D721Med (cell line): ENCODE measurements at regions not wholly inside any gene's neighbourhood (a gene's known extent, or its start where the extent isn't known, plus 50 kb on each side); places are given as distances from the start of the nearest gene placed in this dataset.
"Not testable (repeated sequence)": the region's sequence is repeated elsewhere in the genome, so short reads cannot be mapped to it uniquely, and the experiment has no call there.

Experiments
- DNase-seq: peaks from one replicate; pipeline ENCODE4 v3.0.0; 2011; ENCODE audit warnings: low spot score; ENCODE audit not compliant: insufficient read length
- FAIRE-seq: peaks from 2 replicates; lab custom pipeline; 2011; peaks lifted over from hg19 to GRCh38; lab: Jason Lieb, UNC
- TF ChIP-seq, protein P1 (sequence below): IDR thresholded peaks from 2 replicates; pipeline ENCODE4 v1.5.1; 2012; ENCODE audit warnings: mild to moderate bottlenecking, control low read depth; ENCODE audit not compliant: insufficient read depth; ENCODE audit errors: missing control alignments

DNA sequence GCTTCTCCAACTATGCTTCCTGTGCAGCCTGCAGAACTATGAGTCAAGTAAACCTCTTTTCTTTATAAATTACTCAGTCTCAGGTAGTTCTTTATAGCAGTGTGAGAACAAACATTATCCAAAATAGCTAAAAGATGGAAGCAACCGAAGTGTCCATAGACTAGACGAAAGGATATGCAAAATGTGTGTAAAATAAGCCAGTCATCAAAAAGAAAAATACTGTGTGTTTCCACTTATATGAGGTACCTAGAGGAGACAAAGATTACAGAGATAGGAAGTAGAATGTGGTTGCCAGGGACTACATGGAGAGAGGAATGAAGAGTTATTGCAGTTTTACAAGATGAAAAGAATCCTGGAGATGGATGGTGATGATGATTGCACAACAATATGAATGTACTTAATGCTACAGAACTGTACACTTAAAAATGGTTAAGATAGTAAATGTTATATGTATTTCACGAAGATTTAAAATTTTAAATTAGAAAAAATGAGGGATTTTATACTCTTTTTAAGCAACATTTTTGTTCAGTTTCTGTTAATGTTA lies 99.3 kb upstream of the FN1 start:
- no peak for FAIRE-seq

DNA sequence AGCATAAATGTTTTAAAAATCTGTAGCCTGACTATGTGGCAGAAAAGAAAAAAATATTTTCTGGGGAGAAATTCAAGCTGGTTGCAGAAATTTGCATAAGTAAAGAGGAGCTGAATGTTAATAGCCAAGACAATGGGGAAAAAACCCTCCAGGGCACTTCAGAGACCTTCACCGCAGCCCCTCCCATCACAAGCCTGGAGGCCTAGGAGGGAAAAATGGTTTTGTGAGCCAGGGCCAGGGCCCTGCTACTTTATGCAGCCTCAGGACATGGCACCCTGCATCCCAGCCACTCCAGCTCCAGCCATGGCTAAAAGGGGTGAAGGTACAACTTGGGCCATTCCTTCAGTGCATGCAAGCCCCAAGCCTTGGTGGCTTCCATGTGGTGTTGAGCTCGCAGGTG lies 97.8 kb upstream of the FN1 start:
- not testable (repeated sequence) for FAIRE-seq

More for the DNA sequence above, 99.3 kb upstream of the FN1 start:
- no peak for DNase-seq
- TF ChIP-seq, protein P1, sequence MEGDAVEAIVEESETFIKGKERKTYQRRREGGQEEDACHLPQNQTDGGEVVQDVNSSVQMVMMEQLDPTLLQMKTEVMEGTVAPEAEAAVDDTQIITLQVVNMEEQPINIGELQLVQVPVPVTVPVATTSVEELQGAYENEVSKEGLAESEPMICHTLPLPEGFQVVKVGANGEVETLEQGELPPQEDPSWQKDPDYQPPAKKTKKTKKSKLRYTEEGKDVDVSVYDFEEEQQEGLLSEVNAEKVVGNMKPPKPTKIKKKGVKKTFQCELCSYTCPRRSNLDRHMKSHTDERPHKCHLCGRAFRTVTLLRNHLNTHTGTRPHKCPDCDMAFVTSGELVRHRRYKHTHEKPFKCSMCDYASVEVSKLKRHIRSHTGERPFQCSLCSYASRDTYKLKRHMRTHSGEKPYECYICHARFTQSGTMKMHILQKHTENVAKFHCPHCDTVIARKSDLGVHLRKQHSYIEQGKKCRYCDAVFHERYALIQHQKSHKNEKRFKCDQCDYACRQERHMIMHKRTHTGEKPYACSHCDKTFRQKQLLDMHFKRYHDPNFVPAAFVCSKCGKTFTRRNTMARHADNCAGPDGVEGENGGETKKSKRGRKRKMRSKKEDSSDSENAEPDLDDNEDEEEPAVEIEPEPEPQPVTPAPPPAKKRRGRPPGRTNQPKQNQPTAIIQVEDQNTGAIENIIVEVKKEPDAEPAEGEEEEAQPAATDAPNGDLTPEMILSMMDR, result no peak

DNA sequence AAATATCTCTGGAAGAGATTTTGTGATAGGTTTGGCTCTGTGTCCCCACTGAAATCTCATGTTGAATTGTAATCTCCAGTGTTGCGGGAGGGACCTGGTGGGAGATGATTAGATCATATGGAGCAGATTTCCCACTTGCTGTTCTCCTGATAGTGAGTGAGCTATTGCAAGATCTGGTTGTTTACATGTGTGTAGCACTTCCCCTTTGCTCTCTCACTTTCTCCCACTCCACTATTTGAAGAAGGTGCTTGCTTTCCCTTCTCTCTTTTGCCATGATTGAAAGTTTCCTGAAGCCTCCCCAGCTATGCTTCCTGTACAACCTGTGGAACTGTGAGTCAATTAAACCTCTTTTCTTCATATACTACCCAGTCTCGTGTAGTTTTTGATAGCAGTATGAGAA lies 97.0 kb upstream of the FN1 start:
- FAIRE-seq (no peak), DNase-seq (no peak)
- TF ChIP-seq, protein P1, result no peak

More for the DNA sequence above, 97.8 kb upstream of the FN1 start:
- DNase-seq, result not testable (repeated sequence)

DNA sequence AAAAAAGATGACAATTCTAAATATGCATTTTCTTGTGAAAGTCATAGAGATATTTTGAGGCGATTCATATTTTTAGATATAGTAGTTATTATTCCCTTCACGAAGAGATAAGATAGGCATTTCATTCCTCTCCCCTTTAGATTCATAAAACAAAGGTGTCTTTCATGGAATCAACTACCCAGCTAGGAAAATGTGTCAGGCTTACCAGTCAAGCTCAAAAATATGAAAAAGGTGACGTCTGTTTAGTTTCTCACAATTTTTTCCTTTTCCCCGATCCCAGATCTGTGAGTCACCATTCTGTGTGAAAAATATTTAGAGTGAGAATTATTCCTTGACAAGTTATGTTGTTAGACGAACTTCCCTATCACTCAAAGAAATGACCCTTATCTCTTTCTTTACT lies 95.4 kb upstream of the FN1 start:
- TF ChIP-seq, protein P1, result no peak
- no peak for FAIRE-seq
- DNase-seq, result no peak

DNA sequence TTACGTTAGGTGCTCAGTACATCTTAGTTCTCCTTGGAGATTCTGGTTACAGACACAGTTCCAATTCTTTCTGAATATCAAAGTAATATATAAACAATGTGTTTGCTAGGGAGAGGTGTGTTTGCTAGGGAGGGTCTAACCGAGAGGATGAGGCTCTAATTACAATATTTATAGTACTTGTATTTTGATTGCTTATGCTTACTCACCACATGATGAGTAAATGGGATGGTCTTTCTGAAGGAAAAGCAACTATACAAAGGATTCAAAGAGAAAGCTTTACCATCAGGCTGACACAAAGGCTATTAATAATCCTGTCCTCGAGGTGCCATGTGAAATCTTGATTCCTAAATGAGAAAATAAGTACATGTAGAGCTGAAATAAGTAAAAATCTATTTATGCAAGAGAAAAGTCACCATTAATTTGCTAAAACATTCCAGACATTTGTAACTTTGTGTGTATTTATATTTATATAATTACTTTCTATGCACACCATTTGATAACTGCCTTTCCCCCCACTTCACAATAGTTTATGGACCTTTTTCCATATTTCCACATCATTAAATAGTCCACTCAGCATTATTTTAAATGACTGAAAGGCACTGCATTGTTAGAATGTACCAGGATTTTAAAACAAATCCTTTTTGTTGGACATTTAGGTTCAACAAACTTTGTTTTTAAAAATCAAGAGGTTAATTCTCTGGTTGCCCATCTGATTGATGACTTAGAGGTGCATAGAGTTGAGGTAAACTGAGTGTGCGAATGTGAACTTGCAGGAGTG lies 94.5 kb upstream of the FN1 start:
- DNase-seq, result no peak
- FAIRE-seq, result no peak
- TF ChIP-seq, protein P1, result no peak

DNA sequence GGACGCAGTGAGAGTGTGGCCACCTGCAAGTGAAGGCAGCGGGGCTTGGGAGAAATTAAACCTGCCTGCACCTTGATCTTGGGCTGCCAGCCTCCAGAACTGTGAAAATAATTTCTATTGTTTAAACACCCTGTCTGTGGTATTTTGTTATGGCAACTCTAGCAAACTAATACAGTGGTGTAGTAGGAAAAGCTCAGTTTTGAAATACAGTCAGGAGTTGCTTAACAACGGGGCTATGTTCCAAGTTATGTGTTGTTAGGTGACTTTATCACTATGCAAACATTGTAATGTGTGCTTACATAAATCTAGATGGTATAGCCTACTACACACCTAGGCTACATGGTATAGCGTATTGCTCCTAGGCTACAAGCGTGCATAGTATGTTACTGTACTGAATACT lies 93.4 kb upstream of the FN1 start:
- TF ChIP-seq, protein P1, result no peak
- no peak for DNase-seq
- no peak for FAIRE-seq

DNA sequence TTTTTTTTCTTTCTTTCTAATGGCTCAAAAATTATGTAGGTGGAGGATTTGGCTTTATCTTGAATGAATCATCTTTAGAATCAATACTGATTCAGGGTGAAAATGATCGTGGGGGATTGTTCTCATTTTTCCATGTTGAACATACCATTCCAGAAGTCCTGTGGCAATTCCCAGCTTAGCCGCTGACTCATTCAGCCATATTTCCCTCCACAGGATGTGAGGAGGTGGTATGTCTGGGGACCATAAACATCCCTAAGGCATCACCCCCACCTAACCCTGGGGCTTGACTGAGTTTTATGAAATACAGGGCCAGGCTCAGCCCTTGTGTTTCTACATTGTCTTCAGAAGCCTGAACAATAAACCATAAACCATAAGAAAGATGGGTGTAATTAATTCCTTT lies 92.7 kb upstream of the FN1 start:
- no peak for FAIRE-seq
- TF ChIP-seq, protein P1, result no peak
- no peak for DNase-seq
